HG02588 (cell line): ENCODE measurements at regions not wholly inside any gene's neighbourhood (a gene's known extent, or its start where the extent isn't known, plus 50 kb on each side); places are given as distances from the start of the nearest gene placed in this dataset.

Experiments used
- ATAC-seq: cut with Tn5 transposase; IDR thresholded peaks from one replicate; pipeline ENCODE4 v1.9.1; 2021; ENCODE audit warnings: mild to moderate bottlenecking, moderate library complexity; ENCODE audit not compliant: unreplicated experiment

DNA sequence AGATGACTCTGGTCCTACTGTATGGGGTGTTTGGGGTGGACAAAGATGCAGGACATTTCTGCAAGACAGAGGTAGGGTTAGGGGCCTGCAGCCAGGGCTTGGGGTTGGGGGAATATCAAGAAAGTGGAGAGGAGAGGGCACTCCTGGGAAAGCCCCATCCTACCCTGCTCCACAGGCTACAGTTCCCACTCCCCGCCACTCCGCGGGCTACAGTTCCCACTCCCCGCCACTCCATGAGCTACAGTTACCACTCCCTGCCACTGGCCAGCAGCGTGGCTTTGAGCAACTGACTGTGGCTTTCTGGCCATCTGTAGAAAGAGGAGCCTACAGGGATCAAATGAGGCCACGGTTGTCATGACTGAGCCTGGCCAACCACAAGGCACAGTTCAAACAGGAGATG is 93.8 kb upstream of the GRIK3 start:
- ATAC-seq, result no peak

DNA sequence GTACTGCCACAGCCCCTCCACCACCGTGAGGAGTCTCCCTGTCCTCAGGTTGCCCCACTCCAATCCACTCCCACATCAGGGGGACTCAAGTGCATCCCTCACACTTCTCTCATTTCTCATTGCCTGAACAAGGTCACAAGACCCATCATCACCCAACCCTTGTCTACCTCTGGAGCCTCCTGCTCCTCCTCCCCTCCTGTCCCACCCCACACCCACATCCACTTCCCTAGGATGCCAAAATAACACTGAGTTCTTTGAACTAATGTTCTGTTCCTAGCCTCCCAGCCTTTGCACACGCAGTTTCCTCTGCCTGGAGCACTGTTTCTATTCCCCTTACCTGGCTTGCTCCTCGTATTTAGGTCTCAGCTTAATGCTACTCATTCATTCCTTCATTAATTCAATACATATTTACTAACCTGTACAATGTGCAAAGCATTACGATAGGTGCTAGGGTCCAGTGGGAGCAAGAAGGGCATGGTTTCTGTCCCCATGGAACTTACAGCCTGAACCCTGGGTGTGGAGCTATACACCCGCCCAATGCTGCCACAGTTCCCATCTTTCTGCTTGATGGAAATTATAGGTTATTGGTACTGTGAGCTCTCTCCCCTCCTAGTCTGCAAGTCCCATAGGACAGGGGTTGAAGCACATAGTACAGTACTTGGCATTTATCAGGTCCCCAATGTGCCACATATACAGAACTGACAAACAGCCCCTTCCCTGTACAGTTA is 96.1 kb upstream of the GRIK3 start:
- no peak for ATAC-seq

DNA sequence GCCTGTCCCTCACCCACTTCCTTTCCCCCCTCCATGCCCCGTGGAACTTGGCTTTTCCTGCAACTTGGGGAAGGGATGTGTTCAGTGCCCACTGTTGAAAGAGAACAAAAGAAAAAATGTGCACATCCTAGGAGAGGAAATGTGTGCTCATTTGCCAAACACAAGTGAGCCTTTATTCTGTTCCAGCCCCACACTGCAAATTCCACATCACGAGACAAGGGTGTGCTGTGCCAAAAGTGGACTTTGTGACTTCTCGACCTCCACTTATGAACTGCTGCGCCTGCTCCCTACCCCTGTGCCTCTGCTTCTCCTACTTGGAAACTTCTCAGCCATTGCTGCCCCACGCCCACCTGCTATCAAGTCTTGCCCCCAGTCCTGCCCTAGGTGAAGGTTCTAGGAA is 97.0 kb upstream of the GRIK3 start:
- ATAC-seq, result no peak

DNA sequence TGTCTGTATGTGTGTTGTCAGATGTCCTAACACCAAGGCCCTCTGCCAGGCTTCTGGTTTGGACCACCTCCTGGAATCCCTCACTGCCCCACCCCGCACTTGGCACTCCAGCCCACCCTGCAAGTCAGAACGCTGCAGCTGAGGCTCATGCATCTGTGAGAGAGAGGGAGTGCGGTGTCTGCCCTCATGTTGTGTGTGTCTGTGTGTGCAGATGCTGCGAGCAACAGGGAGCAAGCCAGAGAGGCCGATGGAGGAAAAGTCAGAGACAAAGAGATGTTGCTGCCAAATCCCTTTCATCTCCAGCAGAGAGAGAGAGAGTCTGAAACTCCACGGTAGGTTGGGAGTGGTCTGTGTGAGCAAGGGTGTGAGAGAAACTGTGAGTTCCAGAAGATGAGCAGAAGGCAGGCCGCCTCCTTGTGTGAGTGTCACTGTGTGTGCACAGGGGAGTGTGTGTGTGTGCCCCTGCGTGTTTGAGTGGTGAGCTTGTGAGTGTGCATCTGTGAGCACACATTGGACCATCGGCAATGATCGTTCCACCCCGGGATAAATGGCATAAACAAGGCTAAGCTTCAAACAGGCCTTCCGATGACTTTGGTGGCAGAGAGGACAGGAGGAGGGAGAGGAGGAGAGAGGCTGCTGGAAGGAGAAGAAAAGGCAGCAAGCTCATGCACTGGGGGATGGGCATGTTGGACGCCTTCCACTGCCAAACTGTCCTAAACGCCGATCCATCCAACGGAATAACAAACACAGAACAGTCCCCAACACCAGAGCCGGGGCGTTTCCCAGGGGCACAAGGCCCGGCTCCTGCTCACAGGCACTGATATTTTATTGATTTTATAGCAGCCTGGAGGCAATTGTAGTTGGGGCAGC is 99.2 kb upstream of the GRIK3 start:
- no peak for ATAC-seq

DNA sequence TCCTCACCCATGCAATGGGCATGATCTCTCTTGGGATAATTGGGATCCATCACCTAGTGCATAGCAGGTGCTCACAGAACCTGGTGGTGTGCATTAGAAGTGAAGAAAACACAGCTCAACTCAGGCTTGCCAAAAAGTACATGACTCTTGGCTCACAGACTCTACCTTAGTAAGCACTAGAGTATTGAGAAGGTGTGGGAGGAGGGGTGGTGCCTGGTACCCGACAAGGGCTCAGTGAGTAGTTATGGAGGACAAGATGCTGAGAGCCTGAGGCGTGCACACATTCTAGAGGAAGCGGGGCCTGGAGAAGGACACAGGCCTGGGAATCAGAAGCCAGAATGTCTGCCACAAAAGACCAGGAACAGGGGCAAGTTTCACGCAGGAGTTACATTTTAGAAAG is 100.3 kb upstream of the GRIK3 start:
- ATAC-seq, result no peak

DNA sequence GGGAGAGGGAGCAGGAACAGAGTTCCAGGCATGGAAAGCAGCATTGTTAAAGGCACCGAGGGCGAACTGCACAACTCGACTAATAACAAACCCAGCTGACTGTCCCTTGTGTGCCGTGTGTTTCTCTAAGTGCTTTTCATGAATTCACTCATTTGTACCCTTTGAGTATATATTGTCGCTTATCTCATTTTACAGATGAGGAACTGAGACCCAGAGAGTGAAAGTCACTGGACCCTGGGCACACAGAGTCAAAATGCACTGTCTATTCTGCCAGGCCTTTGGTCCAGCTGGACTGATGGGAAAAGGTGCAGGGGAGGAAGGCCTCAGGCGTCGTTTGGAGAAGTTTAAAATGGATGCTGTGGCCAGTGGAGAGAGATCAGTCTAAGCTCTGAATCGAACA is 100.7 kb upstream of the GRIK3 start:
- no peak for ATAC-seq

DNA sequence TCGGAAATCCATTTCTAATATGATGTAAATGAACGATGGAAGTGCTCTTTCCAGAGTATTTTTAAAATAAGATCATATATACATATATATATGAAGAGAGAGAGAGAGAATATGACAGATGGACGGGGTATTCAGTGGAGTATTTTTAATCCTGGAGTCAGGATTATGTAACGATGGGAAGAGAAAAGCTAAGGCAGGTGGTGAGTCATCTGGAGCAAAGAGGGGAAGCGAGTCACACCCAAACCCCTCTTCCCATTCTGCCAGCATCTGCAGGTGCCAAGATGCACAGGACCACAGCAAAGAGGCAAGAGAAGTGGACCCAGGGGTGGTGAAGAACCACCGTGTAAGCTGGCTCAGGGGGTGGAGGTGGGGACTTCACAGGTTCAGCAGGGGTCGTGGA is 102.7 kb upstream of the GRIK3 start:
- ATAC-seq, result no peak

DNA sequence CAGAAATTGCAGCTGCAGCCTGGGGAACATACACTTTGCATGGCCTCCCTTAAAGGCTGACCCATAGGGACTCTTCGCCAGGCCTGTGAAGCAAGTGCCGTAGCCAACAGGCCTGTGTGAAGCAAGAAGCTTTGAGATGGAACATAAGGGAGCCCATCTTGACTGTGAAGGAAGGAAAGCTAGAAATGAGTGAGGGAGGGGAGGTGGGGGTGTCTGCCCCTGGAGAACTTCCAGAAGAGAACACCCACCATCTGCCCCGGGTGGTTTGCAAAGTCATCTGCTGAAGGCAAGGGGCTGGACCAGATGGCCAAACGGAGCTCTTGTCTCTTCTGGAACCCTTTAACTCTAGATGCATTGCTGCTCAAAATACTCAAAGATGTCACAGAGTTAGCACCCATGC is 103.3 kb upstream of the GRIK3 start:
- no peak for ATAC-seq

DNA sequence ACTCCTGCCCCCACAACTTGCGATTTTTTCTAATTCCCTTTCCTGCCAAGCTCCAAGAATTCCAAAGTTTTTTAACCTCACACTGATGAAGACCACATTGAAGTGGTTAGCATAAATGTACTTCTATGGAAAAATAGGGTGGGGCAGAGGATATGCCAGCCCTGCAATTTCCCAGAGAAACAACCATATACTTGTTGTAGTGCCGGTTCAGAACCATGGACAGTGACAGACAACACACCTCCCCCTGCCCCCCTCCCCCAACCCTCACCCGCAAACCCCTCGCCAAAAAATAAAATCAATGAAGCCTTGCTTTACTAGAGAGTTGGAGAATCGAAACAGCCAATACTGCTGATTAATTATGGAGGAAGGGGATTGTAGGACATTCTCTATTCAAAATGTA is 109.5 kb upstream of the GRIK3 start:
- no peak for ATAC-seq

DNA sequence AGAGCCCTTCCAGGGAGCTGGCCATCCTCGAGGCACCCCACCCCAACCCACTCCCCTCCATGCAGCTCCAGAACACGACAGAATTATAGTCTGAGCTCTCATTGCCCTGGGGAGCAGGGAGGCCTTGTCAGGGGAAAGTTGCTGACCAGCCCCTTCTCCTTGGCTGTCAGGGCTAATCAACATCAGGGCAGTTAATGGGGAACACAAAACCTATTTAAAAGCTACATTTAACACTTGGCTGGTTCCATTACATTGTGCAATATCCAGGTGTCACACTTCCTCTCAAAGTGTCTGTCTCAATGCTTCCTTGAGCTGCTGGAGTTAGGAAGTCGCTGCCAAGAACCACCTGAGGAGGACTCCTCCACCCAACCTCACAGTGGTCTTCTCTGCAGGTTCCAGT is 111.8 kb upstream of the GRIK3 start:
- no peak for ATAC-seq

DNA sequence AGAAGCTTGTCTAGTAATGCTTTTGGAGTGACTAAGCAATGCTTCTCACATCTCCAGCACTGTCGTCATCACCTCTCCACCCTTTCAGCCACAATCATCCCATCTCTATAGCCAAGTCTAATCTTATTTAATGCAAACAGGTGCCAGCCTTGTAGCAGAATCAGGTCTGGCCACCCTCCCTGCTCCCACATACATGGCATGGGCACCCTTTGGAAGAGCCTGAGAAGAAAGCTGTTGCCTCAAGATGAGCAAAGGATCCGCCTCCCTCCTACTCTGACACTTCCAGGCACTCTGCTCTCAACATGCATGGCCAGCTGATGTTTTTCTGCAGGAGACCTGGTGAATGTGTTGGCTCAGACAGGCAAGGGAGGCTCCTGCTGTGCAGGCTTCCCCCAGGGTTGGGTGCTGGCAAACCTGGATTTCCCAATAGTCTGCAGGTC is 113.1 kb upstream of the GRIK3 start:
- no peak for ATAC-seq

DNA sequence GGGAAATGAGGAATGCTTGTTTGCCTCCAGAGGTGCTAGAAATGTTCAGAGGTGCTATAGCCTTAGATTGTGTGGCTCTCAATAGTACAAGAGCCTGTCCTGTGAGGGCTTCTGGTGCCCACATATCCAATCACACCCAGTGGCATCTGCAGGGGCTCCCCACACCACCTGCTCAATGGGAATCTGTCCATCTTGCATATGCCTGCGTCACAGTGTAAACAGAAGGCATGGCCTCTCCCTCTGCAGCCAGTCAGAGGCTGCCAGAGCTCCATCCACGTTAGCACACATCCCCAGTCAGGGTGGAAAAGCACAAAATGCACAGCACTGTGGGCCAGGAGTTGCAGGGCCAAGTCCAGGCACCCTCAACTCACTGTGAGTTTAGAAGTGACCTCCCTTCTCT is 113.6 kb upstream of the GRIK3 start:
- ATAC-seq, result no peak

DNA sequence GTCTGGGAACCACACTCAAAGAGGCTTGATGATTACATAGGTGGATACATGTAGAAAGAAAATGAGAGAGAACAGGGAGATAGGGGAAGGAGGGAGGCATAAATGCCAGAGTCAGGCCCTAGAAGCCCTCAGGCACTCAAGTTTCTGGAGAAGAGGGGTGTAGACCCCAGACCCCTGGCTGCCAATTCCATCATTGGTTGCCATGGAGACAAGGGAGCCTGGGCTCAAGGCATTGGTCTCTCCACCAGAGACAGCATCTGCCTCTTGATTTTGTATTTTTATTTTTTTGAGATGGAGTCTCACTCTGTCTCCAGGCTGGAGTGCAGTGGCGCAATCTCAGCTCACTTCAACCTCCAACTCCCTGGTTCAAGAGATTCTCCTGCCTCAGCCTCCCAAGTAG is 114.3 kb upstream of the GRIK3 start:
- ATAC-seq, result no peak

DNA sequence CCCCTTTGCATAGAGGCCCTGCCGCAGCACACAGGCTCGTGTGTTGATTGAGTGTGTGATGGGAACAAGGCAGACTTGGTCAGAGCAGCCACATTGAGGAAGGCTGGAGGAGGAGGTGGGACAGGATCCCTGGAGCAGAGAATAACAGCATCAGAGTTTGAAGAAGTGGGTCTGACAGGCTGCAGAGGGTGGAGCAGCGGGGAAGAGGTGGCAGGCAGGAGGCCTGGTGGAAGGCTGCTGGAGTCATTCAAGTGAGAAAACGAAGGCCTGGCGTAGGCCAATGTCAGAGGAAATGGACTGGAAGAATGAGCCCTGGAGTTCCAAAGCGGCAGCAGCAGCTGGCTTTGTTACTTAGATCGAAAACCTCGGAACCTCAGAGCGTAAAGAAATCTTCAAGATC is 115.0 kb upstream of the GRIK3 start:
- ATAC-seq, result no peak

DNA sequence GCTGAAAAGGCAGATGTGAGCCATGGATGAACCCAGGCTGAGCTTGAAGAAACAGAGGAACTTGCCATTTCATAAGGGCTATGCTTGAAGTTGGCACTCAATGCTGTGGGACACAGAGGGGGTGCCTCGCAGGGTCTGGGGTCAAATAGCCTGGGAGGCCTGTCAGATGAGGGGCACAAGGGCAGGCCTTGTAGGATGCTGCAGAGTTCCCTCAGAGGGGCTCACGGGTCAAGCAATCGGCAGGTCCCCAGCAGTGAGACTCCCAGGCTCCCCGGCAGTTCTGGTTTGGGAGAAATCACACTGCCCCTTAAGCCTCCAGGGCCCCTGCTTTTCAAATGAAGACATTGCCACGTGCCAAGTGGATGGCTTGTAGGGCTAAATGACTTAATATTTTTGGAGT is 116.7 kb upstream of the GRIK3 start:
- no peak for ATAC-seq

DNA sequence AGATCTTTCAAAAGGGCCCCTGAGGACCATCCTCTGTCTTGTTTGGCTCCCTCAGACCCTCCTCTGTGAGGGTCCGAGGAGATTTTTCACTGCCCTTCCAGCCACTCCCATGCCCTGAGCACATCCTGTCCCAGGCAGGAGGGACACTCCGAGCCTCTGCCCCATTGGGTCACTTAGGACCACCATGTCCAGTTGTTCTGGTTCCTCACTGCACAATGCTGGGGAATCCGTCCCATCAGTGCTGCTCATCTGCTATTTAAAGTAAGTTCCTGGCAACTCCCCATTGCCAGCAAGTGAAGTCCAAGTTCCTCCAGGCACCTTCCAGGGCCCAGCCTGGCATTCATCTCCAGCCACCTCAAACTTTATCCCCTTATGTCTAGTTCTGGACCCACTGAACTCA is 117.5 kb upstream of the GRIK3 start:
- no peak for ATAC-seq

DNA sequence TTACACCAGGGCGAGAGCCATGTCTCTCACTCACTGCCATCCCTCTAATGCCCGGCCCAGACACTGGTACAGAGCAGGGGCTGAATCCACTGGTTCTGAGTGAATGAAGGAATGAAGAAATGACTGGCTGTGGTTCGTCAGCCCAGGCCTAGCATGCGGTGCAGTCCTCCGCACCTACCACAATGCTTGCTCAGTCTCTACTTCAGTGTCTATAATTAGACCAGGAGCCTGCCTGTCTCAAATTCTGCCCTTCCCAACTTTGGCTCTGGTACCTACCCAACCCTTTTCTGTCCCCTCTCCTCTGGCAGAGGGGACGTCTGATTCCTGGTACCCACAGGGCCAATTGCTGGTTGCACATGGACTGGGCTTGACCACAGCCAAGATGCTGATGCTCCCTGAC is 118.2 kb upstream of the GRIK3 start:
- ATAC-seq, result no peak

DNA sequence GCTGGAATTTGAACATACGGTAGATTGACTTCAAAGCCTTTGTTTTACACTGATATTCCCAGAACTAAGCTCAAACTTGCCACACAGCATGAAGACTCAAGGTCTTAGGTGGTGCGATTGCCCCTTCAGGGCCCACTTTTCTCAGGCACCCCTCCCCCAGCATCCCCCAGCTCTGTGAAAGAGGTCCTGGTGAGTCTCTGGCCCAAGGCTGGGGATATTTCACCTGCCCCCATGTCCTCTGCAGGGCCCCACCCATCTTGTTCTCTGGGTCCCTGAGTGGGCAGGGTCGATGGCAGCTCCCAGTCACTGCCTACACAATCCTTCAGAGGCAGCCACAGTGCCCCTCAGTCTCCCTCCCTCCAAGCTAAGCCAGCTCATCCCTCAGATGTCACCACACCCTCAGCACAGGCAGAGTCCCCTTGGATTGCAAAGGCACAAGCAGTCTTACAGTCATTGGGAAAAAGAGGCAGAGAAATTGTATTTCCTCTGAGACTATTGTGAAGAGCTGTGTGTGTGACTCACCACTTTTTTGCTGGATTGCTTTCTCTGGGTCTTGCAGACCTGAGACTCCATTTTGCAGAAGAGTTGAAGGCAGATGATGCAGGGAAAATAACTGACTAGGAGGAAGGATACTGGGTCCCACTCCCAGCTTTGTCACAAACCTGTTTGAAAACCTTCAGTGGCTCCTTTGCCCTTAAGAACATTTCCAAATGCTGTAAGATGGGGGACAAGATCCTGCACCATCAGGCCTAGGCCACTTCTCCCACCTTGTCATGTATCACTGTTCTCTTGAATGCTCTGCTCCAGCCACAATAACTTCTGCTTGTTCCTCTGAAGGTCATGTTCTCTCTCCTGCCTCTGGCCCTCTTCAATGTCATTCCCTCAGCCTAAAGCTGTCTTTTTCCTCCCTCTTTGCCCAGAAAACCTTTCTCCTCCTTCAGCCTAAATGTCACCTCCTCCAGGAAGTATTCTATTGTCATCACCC is 119.1 kb upstream of the GRIK3 start:
- ATAC-seq, result no peak

DNA sequence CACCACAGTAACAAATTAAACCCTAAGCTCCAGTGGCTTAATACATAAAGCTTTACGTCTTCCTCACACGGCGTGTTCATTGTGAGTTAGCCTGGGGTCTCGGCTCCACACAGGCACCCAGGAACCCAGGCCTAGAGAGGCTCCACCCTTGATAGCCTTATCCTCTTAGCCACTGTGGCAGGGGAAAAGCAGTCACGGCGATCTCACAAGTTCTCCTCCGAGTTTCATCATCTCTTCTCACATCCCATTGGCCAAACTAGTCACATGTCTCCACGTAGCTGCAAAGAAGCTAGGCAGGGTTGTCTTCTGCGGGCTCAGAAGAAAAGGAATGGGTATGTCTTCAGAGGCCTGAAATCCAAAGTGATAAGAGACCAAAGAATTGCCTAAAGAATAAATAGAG is 122.3 kb upstream of the GRIK3 start:
- no peak for ATAC-seq

DNA sequence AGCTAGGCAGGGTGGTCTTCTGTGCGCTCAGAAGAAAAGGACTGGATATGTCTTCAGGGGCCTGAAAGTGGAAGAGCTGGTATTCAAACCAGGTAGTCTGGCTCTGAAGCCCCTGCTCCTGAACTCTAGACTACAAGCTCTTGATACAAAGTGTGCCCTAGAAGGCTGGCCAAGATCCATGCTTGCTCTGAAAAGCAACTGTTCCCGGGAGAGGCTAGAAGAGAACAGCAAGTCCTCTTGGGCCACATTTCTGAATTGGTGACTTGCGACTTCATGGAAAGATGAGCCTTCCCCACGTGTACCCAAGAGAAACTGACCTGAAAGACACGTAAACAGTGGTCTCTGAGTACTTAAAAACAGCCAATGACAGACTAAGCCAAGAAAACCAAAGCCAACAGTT is 123.3 kb upstream of the GRIK3 start:
- ATAC-seq, result no peak

DNA sequence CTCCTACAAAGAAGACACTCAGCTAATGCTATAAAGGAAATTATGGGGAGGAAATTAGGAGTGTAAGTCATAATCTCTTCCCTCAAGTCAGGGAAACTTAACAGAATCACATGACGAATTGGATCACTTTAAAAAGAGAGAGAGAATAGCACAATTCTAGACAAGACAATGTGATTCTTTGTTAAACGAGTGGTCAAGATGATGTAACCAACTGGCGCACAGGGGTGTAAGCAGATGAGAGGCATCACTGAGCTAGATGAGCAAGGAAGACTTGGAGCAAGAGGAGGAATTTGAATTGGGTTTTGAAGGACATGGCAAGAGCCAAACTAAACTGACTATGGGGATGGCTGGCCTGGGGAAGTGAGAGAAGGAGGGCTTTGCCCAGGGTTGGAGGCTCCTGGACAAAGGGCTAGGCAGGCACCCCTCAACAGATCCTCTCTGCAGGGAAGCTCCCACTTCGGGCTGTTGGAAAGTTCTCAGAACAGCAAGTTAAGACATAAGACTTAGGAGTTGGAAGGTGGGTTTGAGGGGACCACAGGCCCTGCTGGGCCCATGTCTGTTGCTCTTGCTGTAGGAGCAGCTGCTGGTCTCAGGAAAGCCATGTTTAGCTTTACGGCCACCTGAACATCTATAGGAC is 123.9 kb upstream of the GRIK3 start:
- ATAC-seq, result no peak
